K562 (cell line): ENCODE measurements at regions not wholly inside any gene's neighbourhood (a gene's known extent, or its start where the extent isn't known, plus 50 kb on each side); places are given as distances from the start of the nearest gene placed in this dataset.

Source experiments
- HDGF ChIP-seq: fragments of 450-650 bp; IDR thresholded peaks from 2 replicates; pipeline ENCODE4 v1.6.1; 2016
- JUN ChIP-seq, 2 experiments: sonication (generic) in 1 of 2; formaldehyde crosslinking in 1 of 2; IDR thresholded peaks; 2 replicates each; pipeline versions ENCODE4 v1.6.1 to v1.8.0; 2012 to 2022; ENCODE audit warnings: borderline replicate concordance in 2 of 2, mild to moderate bottlenecking in 2 of 2, improper control_type of control experiment in 1 of 2, low read depth in 1 of 2, low read length in 1 of 2, missing genetic modification reagents in 1 of 2
- MAZ ChIP-seq, 2 experiments: fragments of 450-650 bp in 1 of 2; sonication (generic) in 1 of 2; formaldehyde crosslinking; IDR thresholded peaks in 1 of 2; conservative IDR thresholded peaks in 1 of 2; 2 replicates each; pipeline versions ENCODE4 v1.4.0 to v1.5.0; 2020; ENCODE audit warnings: mild to moderate bottlenecking in 1 of 2, missing genetic modification reagents in 1 of 2
- MECOM ChIP-seq: fragments of 250-450 bp; sonication (Bioruptor Pico); IDR thresholded peaks from 2 replicates; pipeline ENCODE4 v1.8.0; 2022; ENCODE audit warnings: inconsistent platforms
- MIER1 ChIP-seq: fragments of 450-650 bp; IDR thresholded peaks from 2 replicates; pipeline ENCODE4 v1.6.1; 2016; ENCODE audit warnings: antibody characterized with exemption, mild to moderate bottlenecking, low read depth
- RAD21 ChIP-seq, 2 experiments: fragments of 250-450 bp in 1 of 2; fragments of 450-650 bp in 1 of 2; sonication (Bioruptor Pico) in 1 of 2; formaldehyde crosslinking in 1 of 2; IDR thresholded peaks in 1 of 2; conservative IDR thresholded peaks in 1 of 2; 2 replicates each; pipeline versions ENCODE4 v1.4.0 to v1.8.0; 2020 to 2022; ENCODE audit warnings: mild to moderate bottlenecking in 2 of 2, moderate library complexity in 1 of 2
- RFX1 ChIP-seq: fragments of 450-650 bp; IDR thresholded peaks from 2 replicates; pipeline ENCODE4 v1.6.1; 2016; ENCODE audit warnings: mild to moderate bottlenecking, moderate library complexity
- SIN3A ChIP-seq, 2 experiments: fragments of 150-350 bp in 1 of 2; IDR thresholded peaks; 2 replicates each; pipeline ENCODE4 v1.6.1; 2011 to 2016; ENCODE audit warnings: borderline replicate concordance in 2 of 2, low read depth in 2 of 2, low read length in 2 of 2, mild to moderate bottlenecking in 2 of 2, moderate library complexity in 2 of 2; ENCODE audit not compliant: control insufficient read depth in 1 of 2
- SLC30A9 ChIP-seq: fragments of 250-450 bp; sonication (Bioruptor Pico); IDR thresholded peaks from 2 replicates; pipeline ENCODE4 v1.8.0; 2022; ENCODE audit warnings: mild to moderate bottlenecking, moderate library complexity
- SMARCE1 ChIP-seq: fragments of 450-650 bp; IDR thresholded peaks from 2 replicates; pipeline ENCODE4 v1.7.1; 2016; ENCODE audit warnings: mild to moderate bottlenecking
- TAF15 ChIP-seq: fragments of 200-400 bp; formaldehyde crosslinking; IDR thresholded peaks from 2 replicates; pipeline ENCODE4 v1.6.1; 2017; ENCODE audit warnings: mild to moderate bottlenecking, low read depth, low read length, moderate library complexity
- TGIF2 ChIP-seq: sonication (generic); formaldehyde crosslinking; IDR thresholded peaks from 2 replicates; pipeline ENCODE4 v1.8.1; 2022; ENCODE audit warnings: mild to moderate bottlenecking, missing genetic modification reagents, moderate library complexity
- UBTF ChIP-seq, 2 experiments: IDR thresholded peaks; 2 replicates each; pipeline ENCODE4 v1.6.1; 2012; ENCODE audit warnings: improper control_type of control experiment in 2 of 2, low read depth in 2 of 2, low read length in 2 of 2, borderline replicate concordance in 1 of 2
- WHSC1 ChIP-seq: IDR thresholded peaks from one replicate; pipeline ENCODE4 v1.6.1; 2012; ENCODE audit warnings: low read length, control low read depth, inconsistent platforms
- XRCC5 ChIP-seq: fragments of 200-400 bp; formaldehyde crosslinking; IDR thresholded peaks from 2 replicates; pipeline ENCODE4 v1.6.1; 2017; ENCODE audit warnings: low read depth, mild to moderate bottlenecking, low read length
- ZC3H11A ChIP-seq: IDR thresholded peaks from 2 replicates; pipeline ENCODE4 v1.6.1; 2012; ENCODE audit warnings: low read depth, low read length, improper control_type of control experiment
- TF ChIP-seq, protein P1 (sequence below): sonication (generic); formaldehyde crosslinking; IDR thresholded peaks from 2 replicates; pipeline ENCODE4 v1.8.0; 2022; ENCODE audit warnings: missing genetic modification reagents, mild to moderate bottlenecking, borderline replicate concordance
- TF ChIP-seq, protein P2 (sequence below), 2 experiments: fragments of 450-650 bp; IDR thresholded peaks; 2 replicates each; pipeline ENCODE4 v1.6.1; 2018; ENCODE audit warnings: mild to moderate bottlenecking in 2 of 2, low read depth in 1 of 2; ENCODE audit not compliant: partially characterized antibody in 2 of 2

GRCh38 chr11:112555491-112556364 is 295.1 kb upstream of the PLET1 start (continued):
- TF ChIP-seq UBTF (IDR thresholded peaks at IDR 0.05; ENCODE audit: borderline replicate concordance in 1 of 2, low read depth in 2 of 2, low read length in 2 of 2), result no peak
- no peak for TF ChIP-seq WHSC1
- TF ChIP-seq MECOM (CRISPR knock-in tag), result no peak
- no peak for TF ChIP-seq MAZ (CRISPR knock-in tag; conservative IDR thresholded peaks at IDR 0.05 in 1 of 2, IDR thresholded peaks at IDR 0.05 in 1 of 2)
- no peak for TF ChIP-seq TAF15
- TF ChIP-seq RAD21 (CRISPR knock-in tag; conservative IDR thresholded peaks at IDR 0.05 in 1 of 2, IDR thresholded peaks at IDR 0.05 in 1 of 2), result peak; percentile 50 to 71
- no peak for TF ChIP-seq SMARCE1
- no peak for TF ChIP-seq SLC30A9
- TF ChIP-seq, protein P1, sequence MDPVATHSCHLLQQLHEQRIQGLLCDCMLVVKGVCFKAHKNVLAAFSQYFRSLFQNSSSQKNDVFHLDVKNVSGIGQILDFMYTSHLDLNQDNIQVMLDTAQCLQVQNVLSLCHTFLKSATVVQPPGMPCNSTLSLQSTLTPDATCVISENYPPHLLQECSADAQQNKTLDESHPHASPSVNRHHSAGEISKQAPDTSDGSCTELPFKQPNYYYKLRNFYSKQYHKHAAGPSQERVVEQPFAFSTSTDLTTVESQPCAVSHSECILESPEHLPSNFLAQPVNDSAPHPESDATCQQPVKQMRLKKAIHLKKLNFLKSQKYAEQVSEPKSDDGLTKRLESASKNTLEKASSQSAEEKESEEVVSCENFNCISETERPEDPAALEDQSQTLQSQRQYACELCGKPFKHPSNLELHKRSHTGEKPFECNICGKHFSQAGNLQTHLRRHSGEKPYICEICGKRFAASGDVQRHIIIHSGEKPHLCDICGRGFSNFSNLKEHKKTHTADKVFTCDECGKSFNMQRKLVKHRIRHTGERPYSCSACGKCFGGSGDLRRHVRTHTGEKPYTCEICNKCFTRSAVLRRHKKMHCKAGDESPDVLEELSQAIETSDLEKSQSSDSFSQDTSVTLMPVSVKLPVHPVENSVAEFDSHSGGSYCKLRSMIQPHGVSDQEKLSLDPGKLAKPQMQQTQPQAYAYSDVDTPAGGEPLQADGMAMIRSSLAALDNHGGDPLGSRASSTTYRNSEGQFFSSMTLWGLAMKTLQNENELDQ (CRISPR knock-in tag), result no peak
- no peak for TF ChIP-seq RFX1
- TF ChIP-seq SIN3A (IDR thresholded peaks at IDR 0.05; ENCODE audit: borderline replicate concordance in 2 of 2, control insufficient read depth in 1 of 2, low read depth in 2 of 2, low read length in 2 of 2), result no peak
- no peak for TF ChIP-seq MIER1
- no peak for TF ChIP-seq XRCC5
- TF ChIP-seq, protein P2, sequence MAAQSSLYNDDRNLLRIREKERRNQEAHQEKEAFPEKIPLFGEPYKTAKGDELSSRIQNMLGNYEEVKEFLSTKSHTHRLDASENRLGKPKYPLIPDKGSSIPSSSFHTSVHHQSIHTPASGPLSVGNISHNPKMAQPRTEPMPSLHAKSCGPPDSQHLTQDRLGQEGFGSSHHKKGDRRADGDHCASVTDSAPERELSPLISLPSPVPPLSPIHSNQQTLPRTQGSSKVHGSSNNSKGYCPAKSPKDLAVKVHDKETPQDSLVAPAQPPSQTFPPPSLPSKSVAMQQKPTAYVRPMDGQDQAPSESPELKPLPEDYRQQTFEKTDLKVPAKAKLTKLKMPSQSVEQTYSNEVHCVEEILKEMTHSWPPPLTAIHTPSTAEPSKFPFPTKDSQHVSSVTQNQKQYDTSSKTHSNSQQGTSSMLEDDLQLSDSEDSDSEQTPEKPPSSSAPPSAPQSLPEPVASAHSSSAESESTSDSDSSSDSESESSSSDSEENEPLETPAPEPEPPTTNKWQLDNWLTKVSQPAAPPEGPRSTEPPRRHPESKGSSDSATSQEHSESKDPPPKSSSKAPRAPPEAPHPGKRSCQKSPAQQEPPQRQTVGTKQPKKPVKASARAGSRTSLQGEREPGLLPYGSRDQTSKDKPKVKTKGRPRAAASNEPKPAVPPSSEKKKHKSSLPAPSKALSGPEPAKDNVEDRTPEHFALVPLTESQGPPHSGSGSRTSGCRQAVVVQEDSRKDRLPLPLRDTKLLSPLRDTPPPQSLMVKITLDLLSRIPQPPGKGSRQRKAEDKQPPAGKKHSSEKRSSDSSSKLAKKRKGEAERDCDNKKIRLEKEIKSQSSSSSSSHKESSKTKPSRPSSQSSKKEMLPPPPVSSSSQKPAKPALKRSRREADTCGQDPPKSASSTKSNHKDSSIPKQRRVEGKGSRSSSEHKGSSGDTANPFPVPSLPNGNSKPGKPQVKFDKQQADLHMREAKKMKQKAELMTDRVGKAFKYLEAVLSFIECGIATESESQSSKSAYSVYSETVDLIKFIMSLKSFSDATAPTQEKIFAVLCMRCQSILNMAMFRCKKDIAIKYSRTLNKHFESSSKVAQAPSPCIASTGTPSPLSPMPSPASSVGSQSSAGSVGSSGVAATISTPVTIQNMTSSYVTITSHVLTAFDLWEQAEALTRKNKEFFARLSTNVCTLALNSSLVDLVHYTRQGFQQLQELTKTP (IDR thresholded peaks at IDR 0.05; ENCODE audit: low read depth in 1 of 2, partially characterized antibody in 2 of 2), result no peak
- no peak for TF ChIP-seq JUN (IDR thresholded peaks at IDR 0.05; ENCODE audit: borderline replicate concordance, low read depth, low read length)
- no peak for TF ChIP-seq JUN (CRISPR knock-in tag; IDR thresholded peaks at IDR 0.05; ENCODE audit: borderline replicate concordance)
- no peak for TF ChIP-seq ZC3H11A
- TF ChIP-seq HDGF, result no peak
- TF ChIP-seq TGIF2 (CRISPR knock-in tag), result no peak
